Fibroblast of skin of left biceps (primary cell): ENCODE measurements at regions not wholly inside any gene's neighbourhood (a gene's known extent, or its start where the extent isn't known, plus 50 kb on each side); places are given as distances from the start of the nearest gene placed in this dataset.
A peak's percentile ranks its signal among the peaks of the same experiment; 100 is the strongest.

Experiments used
- DNase-seq, 2 experiments: peaks; one replicate each; pipeline ENCODE4 v3.0.0-alpha.2; 2013; ENCODE audit warnings: low read depth in 2 of 2

- DNase-seq, result no peak
Measured at GRCh38 chr2:220842901-220843665, 729.0 kb downstream of the EPHA4 start.

DNA sequence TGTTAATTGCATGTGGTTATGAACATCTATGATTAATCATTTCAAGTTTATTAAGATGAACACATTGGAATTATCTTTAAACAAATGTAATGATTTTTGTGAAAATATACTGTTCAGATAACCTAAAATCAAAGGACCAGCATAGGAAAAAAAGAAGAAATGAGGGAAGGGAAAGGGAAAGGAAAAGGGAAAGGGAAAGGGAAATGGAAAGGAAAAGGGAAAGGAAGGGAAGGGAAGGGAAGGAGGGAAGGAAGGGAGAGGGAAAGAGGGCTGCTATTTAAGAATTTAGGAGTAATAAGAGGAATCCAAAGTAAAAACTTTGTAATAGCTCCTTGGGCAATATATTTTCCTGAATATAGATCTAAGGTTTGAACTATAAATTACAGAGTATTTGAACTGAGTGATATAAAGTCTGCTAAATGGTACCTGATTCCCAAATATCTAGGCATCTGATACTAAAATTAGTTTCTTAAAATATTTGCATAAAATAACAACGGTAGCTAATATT is 726.3 kb downstream of the EPHA4 start:
- no peak for DNase-seq

DNA sequence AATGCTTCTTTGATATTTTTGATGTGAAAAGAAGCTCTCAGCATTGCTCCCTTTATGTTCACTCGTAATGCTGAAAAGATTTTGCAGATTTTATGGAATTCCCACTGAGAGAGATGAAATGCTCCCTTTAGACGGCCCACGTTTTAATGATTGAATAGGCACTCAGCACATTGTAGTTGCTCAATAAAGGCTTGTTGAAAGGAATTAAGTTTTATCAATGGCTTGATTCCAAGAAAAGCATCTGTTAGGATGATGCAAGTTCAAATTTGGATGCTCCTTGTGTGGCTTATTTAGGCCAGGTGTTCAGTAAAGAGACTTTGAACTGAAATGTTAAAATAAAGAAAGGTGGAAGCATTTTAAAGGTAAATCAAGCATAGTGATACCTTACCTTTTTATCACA is 725.1 kb downstream of the EPHA4 start:
- peak; percentile 36 to 42 for DNase-seq

- DNase-seq, result peak; percentile 68 to 73
Measured at GRCh38 chr2:220847589-220847988, 724.5 kb downstream of the EPHA4 start.

DNA sequence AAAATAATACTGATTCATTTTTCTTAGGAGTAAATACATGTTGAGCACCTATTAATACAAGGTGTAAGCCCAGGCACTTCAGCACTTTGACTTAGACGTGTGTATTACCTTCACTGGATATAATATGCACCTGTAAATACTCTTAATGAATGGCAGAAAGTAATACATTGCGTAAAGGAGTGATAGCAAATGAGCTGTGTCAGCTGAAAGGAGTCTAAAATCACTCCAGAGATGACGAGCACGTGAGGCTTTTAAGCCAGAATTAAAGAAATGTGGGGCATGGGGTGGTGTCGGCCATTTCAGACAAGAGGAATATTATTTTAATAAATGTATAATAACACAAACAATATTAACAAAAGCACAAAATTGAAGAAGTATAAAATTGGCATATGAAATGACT is 722.7 kb downstream of the EPHA4 start:
- no peak for DNase-seq

DNA sequence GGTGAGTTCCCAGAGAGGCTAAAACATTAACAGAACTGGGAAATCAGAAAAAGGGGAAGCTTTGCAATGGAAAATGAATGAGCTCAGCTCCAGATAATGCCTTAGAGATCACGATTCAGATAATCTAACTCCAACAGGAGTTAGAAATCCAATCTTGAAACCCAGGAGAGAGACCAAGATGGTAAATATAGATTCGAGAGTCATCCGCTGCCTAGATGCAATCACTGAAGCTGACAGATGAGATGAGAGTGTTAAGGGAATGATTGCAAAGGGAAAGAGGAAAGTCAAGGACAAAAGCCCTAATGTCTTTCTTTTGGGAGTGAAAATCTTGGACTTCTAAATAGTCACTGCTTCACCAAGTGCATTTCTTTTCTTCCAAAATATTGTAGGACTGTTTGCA is 722.0 kb downstream of the EPHA4 start:
- DNase-seq, result no peak

DNA sequence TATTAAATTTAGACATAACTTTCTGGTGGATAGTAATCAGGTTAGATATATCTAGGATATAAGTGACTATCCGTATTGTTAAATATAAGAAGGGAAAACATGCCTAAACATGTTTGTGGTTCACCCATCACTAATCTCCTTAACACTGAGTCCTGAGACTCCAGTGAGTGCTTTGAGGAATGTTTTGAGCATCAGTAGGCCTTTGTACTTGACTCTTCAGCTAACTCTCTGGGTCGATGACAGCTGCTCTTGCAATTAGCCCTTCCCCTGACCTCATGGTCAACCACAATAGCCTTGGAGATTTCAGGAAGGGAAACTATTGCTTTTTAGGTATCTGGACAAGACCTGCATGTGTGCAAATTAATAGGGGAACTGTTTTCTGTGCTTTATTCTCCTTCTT is 716.8 kb downstream of the EPHA4 start:
- no peak for DNase-seq

GRCh38 chr2:220856486-220856885 is 715.6 kb downstream of the EPHA4 start:
- DNase-seq, result no peak

DNA sequence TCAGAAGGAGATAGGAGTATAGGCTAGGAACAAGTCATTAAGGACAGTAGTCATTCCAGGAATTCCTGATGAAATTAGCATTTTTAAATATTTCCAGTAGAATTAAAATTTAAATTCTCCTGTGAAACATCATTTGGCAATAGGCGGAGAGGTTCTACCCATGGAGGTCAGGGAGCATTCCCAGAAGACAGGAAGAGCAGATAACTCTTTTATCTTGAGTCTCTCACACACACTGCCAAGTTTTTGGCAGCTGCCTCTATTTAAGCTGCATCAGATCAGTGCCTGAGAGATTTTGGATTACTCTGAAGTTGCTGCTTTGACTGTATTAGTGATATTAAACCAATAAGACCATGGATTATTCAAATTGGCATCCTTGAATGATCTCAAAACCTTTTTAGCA is 714.7 kb downstream of the EPHA4 start:
- no peak for DNase-seq

- no peak for DNase-seq
Measured at GRCh38 chr2:220858101-220858500, 714.0 kb downstream of the EPHA4 start.

DNA sequence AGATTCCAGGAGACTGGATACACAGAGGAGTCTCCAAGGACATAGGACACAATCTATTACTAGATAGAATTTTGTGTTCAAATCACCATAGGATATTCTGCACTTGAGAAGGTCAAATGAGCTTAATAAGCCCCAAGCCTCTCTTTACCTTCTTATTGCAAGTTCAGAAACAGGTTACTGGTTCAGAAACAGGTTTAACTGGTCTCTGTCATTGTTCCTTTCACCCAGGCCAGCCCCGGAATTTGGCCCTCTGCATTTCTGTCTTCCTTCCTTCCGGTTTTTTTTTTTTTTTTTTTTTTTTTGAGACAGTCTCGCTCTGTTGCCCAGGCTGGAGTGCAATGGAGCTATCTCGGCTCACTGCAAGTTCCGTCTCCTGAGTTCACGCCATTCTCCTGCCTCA is 700.2 kb downstream of the EPHA4 start:
- no peak for DNase-seq

DNA sequence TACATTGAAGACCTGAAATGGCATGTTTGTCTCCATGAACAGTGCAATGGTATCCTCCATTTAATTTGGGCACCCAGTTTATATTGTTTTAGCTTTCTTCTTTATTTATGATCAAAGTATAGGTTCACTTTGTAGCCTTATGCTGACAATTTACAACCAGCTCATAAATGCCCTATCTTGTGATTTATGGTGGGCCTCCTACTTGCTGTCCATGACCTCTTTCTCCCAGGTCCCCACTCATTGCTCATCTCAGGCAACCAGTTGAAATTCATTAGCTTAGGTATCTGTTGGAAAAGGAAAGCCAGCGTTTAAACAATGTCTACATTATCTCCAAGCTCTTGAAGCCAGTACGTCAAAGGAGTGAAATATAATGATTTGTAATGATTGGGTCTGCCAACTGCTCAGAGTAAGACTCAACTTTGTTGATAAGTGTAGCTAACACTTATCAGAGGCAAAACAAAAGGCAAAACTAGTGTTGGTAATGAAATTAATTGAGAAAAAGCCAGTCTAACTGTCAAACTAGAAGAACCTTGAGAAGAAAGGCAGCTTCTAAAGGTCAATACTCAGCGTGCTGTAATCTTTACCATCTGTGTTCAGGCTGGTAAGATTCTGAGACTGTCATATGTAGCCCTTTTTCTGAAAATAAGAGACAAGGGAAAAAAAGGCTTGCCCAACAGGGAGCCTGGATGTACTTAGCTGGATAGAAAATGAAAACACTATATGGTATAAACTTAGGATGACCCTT is 695.9 kb downstream of the EPHA4 start:
- no peak for DNase-seq

- DNase-seq, result no peak
Measured at GRCh38 chr2:220877491-220877890, 694.6 kb downstream of the EPHA4 start.

GRCh38 chr2:220877897-220878296 is 694.2 kb downstream of the EPHA4 start:
- no peak for DNase-seq

- DNase-seq, result no peak
Measured at GRCh38 chr2:220880623-220881596, 691.2 kb downstream of the EPHA4 start.

DNA sequence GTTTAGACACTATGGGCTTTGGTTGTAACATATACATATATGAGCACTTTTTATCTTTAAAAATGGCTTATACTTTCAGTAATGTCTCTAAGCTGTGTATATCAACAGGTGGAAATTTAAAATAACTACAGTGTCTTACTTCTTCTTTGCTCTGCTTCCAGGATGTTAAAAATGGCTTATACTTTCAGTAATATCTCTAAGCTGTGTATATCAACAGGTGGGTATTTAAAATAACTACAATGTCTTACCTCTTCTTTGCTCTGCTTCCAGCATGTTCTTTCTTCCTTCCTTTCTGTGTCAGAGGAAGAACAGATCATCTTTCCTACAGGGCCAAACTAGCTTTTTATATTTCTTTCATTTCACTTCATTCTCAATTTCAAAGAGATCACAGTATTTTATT is 689.6 kb downstream of the EPHA4 start:
- DNase-seq, result no peak

DNA sequence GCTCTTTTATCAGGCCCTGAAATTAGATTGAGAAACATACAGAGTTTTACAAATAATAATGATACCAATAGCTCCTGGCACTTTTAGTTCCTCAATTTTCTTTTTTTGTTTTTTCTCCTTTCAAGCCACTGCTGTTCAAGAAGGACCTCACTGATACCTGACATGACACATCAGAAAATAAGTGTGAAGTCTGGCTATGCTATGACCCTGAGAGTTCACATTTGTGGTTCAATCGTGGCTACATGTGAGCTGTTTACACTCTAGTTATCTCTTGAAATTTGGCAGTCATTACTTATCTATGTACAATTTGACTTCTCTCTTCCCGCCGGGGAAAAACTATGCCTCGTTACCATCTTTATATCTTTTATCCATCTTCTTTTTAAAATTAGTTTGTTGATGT is 686.5 kb downstream of the EPHA4 start:
- DNase-seq, result no peak

GRCh38 chr2:220887271-220887870 is 684.7 kb downstream of the EPHA4 start:
- DNase-seq, result no peak

DNA sequence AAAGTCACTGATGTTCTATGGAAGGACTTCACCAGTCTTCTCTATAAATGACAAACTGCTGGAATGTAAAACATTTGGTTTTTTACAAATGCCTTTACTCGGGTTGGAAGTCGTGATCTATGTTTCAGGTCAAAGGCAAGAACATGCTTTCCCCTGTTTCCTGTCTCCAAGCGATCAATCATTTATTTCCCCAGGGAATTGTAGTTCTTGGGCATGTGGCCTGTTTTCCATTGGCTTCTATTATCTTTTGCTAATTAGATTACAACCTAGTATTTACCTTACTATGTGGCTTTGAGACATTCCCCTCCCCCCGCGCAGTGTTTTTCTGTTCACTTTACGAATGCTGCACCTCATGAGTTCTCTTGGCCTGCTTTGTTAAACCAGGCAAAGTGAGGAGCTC is 684.2 kb downstream of the EPHA4 start:
- DNase-seq, result no peak

GRCh38 chr2:220890931-220891330 is 681.2 kb downstream of the EPHA4 start:
- DNase-seq, result no peak

DNA sequence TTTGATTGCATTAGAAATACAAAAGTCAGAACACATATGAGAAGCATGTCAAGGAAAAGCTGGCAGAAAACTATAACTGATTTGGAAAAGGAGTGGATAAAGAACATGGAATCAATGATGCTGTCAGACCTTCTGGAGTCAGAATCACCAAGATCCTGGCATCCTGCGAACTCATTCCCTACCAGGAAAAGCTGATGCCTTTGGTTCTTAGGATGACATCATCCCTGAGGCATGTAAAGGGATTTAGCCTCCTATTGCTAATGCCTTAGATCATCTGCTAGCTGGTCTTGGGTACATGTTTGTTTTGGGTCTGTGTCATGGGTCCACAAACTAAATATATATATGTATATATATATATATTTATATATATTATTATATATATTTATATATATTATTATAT is 680.7 kb downstream of the EPHA4 start:
- peak; percentile 25 to 28 for DNase-seq
